ENCODE measurements at regions not wholly inside any gene's neighbourhood (a gene's known extent, or its start where the extent isn't known, plus 50 kb on each side); places are given as distances from the start of the nearest gene placed in this dataset.

GRCh38 chr10:61160253-61160652 lies 216.3 kb upstream of the RHOBTB1 start:
- DNase-seq (ENCODE audit: low read depth, low spot score), result no peak
- H3K27ac ChIP-seq, result no peak overlapping the region

- H3K27ac ChIP-seq, result no peak overlapping the region
- DNase-seq (ENCODE audit: low read depth, low spot score), result no peak
Observed at GRCh38 chr10:61159253-61159652, 215.3 kb upstream of the RHOBTB1 start.

GRCh38 chr10:61157182-61157581 lies 213.2 kb upstream of the RHOBTB1 start:
- H3K27ac ChIP-seq, result no peak overlapping the region
- DNase-seq (ENCODE audit: low read depth, low spot score), result no peak

GRCh38 chr10:61153771-61154170 lies 209.8 kb upstream of the RHOBTB1 start:
- H3K27ac ChIP-seq, result no peak overlapping the region
- DNase-seq (ENCODE audit: low read depth, low spot score), result no peak

- no peak for DNase-seq (ENCODE audit: low read depth, low spot score)
- no peak overlapping the region for H3K27ac ChIP-seq
Observed at GRCh38 chr10:61151059-61151458, 207.1 kb upstream of the RHOBTB1 start.

- no peak overlapping the region for H3K27ac ChIP-seq
- no peak for DNase-seq (ENCODE audit: low read depth, low spot score)
Observed at GRCh38 chr10:61148451-61148850, 204.5 kb upstream of the RHOBTB1 start.

- H3K27ac ChIP-seq, result no peak overlapping the region
- DNase-seq (ENCODE audit: low read depth, low spot score), result no peak
Observed at GRCh38 chr10:61142987-61143386, 199.0 kb upstream of the RHOBTB1 start.

GRCh38 chr10:61140765-61141392 lies 196.9 kb upstream of the RHOBTB1 start:
- no peak for DNase-seq (ENCODE audit: low read depth, low spot score)

GRCh38 chr10:61139592-61139953 lies 195.6 kb upstream of the RHOBTB1 start:
- no peak overlapping the region for H3K27ac ChIP-seq
- no peak for DNase-seq (ENCODE audit: low read depth, low spot score)

More at GRCh38 chr10:61140765-61141392, 196.9 kb upstream of the RHOBTB1 start:
- H3K27ac ChIP-seq, result no peak overlapping the region

GRCh38 chr10:61138708-61139591 lies 195.0 kb upstream of the RHOBTB1 start:
- H3K27ac ChIP-seq, result no peak overlapping the region
- no peak for DNase-seq (ENCODE audit: low read depth, low spot score)

- no peak for DNase-seq (ENCODE audit: low read depth, low spot score)
- no peak overlapping the region for H3K27ac ChIP-seq
Observed at GRCh38 chr10:61136139-61136538, 192.2 kb upstream of the RHOBTB1 start.

- no peak overlapping the region for H3K27ac ChIP-seq
- no peak for DNase-seq (ENCODE audit: low read depth, low spot score)
Observed at GRCh38 chr10:61135276-61135721, 191.3 kb upstream of the RHOBTB1 start.

GRCh38 chr10:61130366-61130765 lies 186.4 kb upstream of the RHOBTB1 start:
- H3K27ac ChIP-seq, result no peak overlapping the region
- no peak for DNase-seq (ENCODE audit: low read depth, low spot score)

- H3K27ac ChIP-seq, result no peak overlapping the region
- no peak for DNase-seq (ENCODE audit: low read depth, low spot score)
Observed at GRCh38 chr10:61128196-61128595, 184.2 kb upstream of the RHOBTB1 start.

GRCh38 chr10:61125560-61126170 lies 181.7 kb upstream of the RHOBTB1 start:
- no peak overlapping the region for H3K27ac ChIP-seq
- DNase-seq (ENCODE audit: low read depth, low spot score), result no peak

- no peak for DNase-seq (ENCODE audit: low read depth, low spot score)
- no peak overlapping the region for H3K27ac ChIP-seq
Observed at GRCh38 chr10:61124756-61125530, 181.0 kb upstream of the RHOBTB1 start.

- no peak for DNase-seq (ENCODE audit: low read depth, low spot score)
- no peak overlapping the region for H3K27ac ChIP-seq
Observed at GRCh38 chr10:61120805-61121204, 176.8 kb upstream of the RHOBTB1 start.

GRCh38 chr10:61119573-61119972 lies 175.6 kb upstream of the RHOBTB1 start:
- no peak for DNase-seq (ENCODE audit: low read depth, low spot score)
- no peak overlapping the region for H3K27ac ChIP-seq

- no peak overlapping the region for H3K27ac ChIP-seq
- no peak for DNase-seq (ENCODE audit: low read depth, low spot score)
Observed at GRCh38 chr10:61115897-61116296, 171.9 kb upstream of the RHOBTB1 start.

GRCh38 chr10:61112771-61113170 lies 168.8 kb upstream of the RHOBTB1 start:
- no peak for DNase-seq (ENCODE audit: low read depth, low spot score)
- no peak overlapping the region for H3K27ac ChIP-seq

Measured in epithelial cell of prostate (primary cell).